Left lung (tissue), 4 donors: ENCODE measurements at regions not wholly inside any gene's neighbourhood (a gene's known extent, or its start where the extent isn't known, plus 50 kb on each side); places are given as distances from the start of the nearest gene placed in this dataset.

Experiments used
- ATAC-seq: fragments of 200-7000 bp; cut with Tn5 transposase; one replicate; pipeline ENCODE4 v1.9.1; 2020; ENCODE audit warnings: moderate library complexity
- DNase-seq, 4 donors: peaks; one replicate each; pipeline ENCODE4 v3.0.0-alpha.2; 2013 to 2020
- H3K27ac ChIP-seq, 2 donors: fragments of 200-600 bp; sonication (generic) in 1 of 2; one replicate each; pipeline versions ENCODE4 v1.5.0 to v1.8.0; 2020 to 2021
- H3K27me3 ChIP-seq, 2 donors: fragments of 200-600 bp; sonication (generic) in 1 of 2; one replicate each; pipeline versions ENCODE4 v1.5.0 to v1.8.0; 2020 to 2021
- H3K36me3 ChIP-seq, 2 donors: fragments of 200-600 bp; sonication (generic) in 1 of 2; one replicate each; pipeline versions ENCODE4 v1.5.0 to v1.8.0; 2020 to 2021
- H3K4me1 ChIP-seq, 2 donors: fragments of 200-600 bp; one replicate each; pipeline ENCODE4 v1.8.0; 2021
- H3K4me3 ChIP-seq, 2 donors: fragments of 200-600 bp; sonication (generic) in 1 of 2; one replicate each; pipeline versions ENCODE4 v1.5.0 to v1.8.0; 2020 to 2021; ENCODE audit warnings: mild to moderate bottlenecking in 1 of 2
- H3K9me3 ChIP-seq, 2 donors: fragments of 200-600 bp; sonication (generic) in 1 of 2; one replicate each; pipeline versions ENCODE4 v1.5.0 to v1.8.0; 2020 to 2021
- intact Hi-C, 2 donors: fragments of 100-400 bp; cut with DNase I; formaldehyde crosslinking; loops; one replicate each; pipeline versions ENCODE4 v1.11.2 to v1.14.2; 2022
- TF ChIP-seq, protein P1 (sequence below), 2 donors: fragments of 200-600 bp; sonication (generic) in 1 of 2; IDR thresholded peaks; one replicate each; pipeline versions ENCODE4 v1.5.0 to v1.8.0; 2021; ENCODE audit warnings: antibody characterized with exemption in 2 of 2
- donor health status: DM: no; HTN: yes; CAD: no.
- donor health status: DM: no; HTN: no; CAD: no.

DNA sequence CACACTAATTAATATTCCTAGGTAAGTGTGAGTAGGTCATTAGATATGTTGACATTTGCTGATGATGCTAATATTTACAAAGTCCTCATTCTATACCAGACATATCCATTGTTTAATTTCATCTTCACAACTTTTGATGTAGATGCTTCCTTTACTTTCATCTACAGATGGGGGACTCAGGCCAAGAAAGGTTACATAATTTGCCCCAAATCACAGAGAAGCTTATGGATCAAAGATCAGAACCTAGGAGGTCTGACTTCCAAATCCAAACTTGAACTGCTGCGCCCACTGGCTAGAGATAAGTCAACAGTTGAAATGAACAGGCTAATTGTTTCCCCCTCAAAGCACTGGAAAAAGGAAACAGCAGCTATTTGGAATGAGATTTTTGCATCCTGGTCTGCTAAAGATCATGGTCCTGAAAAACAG lies 95.6 kb upstream of the TMEM178A start:
- DNase-seq (no peak), ATAC-seq (no peak)
- H3K4me1 ChIP-seq = peaks cover 0 to 5% of the 10 kb centered on the region in 2 donors
- no peaks in the 10 kb centered on the region for H3K9me3 ChIP-seq
- no peaks in the 10 kb centered on the region for H3K27me3 ChIP-seq
- H3K36me3 ChIP-seq = no peaks in the 10 kb centered on the region
- intact Hi-C loops = no loop called here
- TF ChIP-seq, protein P1, sequence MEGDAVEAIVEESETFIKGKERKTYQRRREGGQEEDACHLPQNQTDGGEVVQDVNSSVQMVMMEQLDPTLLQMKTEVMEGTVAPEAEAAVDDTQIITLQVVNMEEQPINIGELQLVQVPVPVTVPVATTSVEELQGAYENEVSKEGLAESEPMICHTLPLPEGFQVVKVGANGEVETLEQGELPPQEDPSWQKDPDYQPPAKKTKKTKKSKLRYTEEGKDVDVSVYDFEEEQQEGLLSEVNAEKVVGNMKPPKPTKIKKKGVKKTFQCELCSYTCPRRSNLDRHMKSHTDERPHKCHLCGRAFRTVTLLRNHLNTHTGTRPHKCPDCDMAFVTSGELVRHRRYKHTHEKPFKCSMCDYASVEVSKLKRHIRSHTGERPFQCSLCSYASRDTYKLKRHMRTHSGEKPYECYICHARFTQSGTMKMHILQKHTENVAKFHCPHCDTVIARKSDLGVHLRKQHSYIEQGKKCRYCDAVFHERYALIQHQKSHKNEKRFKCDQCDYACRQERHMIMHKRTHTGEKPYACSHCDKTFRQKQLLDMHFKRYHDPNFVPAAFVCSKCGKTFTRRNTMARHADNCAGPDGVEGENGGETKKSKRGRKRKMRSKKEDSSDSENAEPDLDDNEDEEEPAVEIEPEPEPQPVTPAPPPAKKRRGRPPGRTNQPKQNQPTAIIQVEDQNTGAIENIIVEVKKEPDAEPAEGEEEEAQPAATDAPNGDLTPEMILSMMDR (IDR thresholded peaks at IDR 0.05) = no peak
- no peak overlapping the region for H3K27ac ChIP-seq
- H3K4me3 ChIP-seq = no peak overlapping the region

- H3K4me3 ChIP-seq = no peak overlapping the region
- intact Hi-C loops = no loop called here
- ATAC-seq (no peak), DNase-seq (no peak)
- TF ChIP-seq, protein P1 (IDR thresholded peaks at IDR 0.05) = no peak
- H3K27ac ChIP-seq = no peak overlapping the region
- no peaks in the 10 kb centered on the region for H3K9me3 ChIP-seq
- H3K4me1 ChIP-seq = peaks cover 0 to 5% of the 10 kb centered on the region in 2 donors
- no peaks in the 10 kb centered on the region for H3K27me3 ChIP-seq
- no peaks in the 10 kb centered on the region for H3K36me3 ChIP-seq
Observed at GRCh38 chr2:39570614-39571013, 95.1 kb upstream of the TMEM178A start.

- no peak overlapping the region for H3K4me3 ChIP-seq
- H3K27me3 ChIP-seq = no peaks in the 10 kb centered on the region
- H3K9me3 ChIP-seq = peaks cover 0 to under 1% of the 10 kb centered on the region in 2 donors
- TF ChIP-seq, protein P1 (IDR thresholded peaks at IDR 0.05) = no peak
- H3K27ac ChIP-seq = no peak overlapping the region
- H3K4me1 ChIP-seq = peaks cover 0 to 5% of the 10 kb centered on the region in 2 donors
- no peaks in the 10 kb centered on the region for H3K36me3 ChIP-seq
- intact Hi-C loops = no loop called here
- DNase-seq (no peak), ATAC-seq (no peak)
Observed at GRCh38 chr2:39571111-39571731, 94.5 kb upstream of the TMEM178A start.

DNA sequence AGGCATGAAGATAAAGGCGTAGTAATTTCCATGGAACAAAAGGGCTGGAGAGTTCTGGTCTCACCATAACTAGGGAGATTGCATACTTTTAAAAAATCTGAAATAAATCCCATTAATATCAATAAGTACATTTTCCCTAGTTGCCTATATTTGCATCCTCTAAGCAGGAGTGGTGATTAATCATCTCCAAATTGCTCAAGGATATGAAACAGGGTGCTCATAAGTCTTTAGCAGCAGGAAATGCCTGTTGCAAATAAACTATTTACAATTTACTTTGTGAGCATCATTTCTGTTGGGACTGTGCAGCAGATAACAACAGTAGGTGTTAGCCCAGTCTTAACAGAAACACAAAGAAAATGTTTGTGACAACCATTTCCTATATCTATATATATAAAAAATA lies 92.4 kb upstream of the TMEM178A start:
- Histone ChIP-seq H3K4me1 (peaks cover 0 to 5% of the 10 kb centered on the region in 2 donors), H3K27ac (no peak overlapping the region), H3K36me3 (no peaks in the 10 kb centered on the region), H3K27me3 (no peaks in the 10 kb centered on the region), H3K4me3 (no peak overlapping the region), H3K9me3 (peaks cover 0 to 3% of the 10 kb centered on the region in 2 donors)
- TF ChIP-seq, protein P1 (IDR thresholded peaks at IDR 0.05) = no peak
- intact Hi-C loops = no loop called here
- ATAC-seq (no peak), DNase-seq (no peak)

GRCh38 chr2:39581866-39582265 lies 83.9 kb upstream of the TMEM178A start:
- Histone ChIP-seq H3K4me1 (no peaks in the 10 kb centered on the region), H3K27ac (no peak overlapping the region), H3K9me3 (peaks cover 0 to 14% of the 10 kb centered on the region in 2 donors), H3K27me3 (no peaks in the 10 kb centered on the region), H3K4me3 (no peak overlapping the region), H3K36me3 (no peaks in the 10 kb centered on the region)
- intact Hi-C loops = no loop called here
- TF ChIP-seq, protein P1 (IDR thresholded peaks at IDR 0.05) = no peak
- ATAC-seq (no peak), DNase-seq (no peak)
